ENCODE measurements at regions not wholly inside any gene's neighbourhood (a gene's known extent, or its start where the extent isn't known, plus 50 kb on each side); places are given as distances from the start of the nearest gene placed in this dataset.

DNA sequence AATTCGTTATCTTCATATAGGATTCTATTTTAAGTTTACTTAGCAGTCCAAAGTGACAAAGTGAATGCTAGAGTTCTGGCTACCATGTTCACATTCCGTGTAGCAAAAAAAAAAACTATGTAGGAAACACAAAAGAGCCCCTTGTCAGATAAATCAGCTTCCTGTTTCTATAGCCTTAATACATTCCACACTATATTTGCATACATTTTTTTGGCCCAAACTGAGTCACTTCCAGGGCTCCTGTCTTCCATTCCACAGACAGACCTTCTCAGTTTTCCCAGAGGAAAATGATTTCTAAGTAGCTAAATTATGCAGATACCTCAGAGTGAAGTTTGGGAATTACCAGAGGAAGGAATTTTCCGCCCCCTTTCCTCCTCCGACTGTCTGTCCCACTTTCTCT lies 841.9 kb upstream of the HS3ST1 start:
- TF ChIP-seq POLR2A (IDR thresholded peaks at IDR 0.05), result no peak
- TF ChIP-seq POLR2AphosphoS5 (IDR thresholded peaks at IDR 0.05), result no peak
